ENCODE measurements at regions not wholly inside any gene's neighbourhood (a gene's known extent, or its start where the extent isn't known, plus 50 kb on each side); places are given as distances from the start of the nearest gene placed in this dataset.

DNA sequence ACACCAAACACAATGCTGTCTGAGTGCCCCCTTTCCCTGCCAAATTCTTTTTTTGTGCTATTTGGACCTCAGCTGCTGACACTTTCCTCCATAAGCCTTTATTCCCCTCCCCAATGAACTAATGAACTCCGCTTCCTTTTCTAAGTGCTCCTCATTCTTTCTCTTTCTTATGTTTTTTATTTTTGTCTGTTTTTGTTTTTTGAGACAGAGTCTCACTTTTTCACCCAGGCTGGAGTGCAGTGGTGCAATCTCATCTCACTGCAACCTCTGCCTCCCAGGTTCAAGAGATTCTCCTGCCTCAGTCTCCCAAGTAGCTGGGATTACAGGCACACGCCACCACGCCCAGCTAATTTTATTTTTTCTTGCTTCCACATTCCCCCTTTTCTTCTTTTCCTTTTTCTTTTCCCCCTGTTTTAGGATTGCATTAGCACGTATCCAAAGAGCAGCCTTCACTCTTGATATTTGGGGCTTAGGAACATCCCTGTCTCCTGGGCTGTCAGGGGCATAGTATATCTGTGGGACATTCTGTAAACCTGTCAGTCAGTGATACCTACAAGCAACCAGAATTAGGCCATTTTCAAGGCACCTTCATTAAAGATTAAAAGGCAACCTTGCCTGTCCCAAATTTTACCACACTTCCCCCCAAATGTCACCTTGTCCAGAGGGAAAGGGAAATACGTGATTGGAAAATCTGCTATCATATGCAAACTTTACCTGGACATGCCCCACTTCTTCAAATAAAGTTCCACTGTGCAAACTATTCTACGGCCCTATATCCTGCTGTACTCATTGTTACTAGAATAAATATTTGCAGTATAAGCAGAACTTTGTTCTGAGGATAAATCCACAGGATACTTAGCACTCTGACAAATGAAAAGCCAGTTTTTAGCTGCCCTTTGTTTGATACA is 65.1 kb upstream of the ACSL3 start:
- no peak for TF ChIP-seq POLR2A (IDR thresholded peaks at IDR 0.05)
- TF ChIP-seq, protein P1, sequence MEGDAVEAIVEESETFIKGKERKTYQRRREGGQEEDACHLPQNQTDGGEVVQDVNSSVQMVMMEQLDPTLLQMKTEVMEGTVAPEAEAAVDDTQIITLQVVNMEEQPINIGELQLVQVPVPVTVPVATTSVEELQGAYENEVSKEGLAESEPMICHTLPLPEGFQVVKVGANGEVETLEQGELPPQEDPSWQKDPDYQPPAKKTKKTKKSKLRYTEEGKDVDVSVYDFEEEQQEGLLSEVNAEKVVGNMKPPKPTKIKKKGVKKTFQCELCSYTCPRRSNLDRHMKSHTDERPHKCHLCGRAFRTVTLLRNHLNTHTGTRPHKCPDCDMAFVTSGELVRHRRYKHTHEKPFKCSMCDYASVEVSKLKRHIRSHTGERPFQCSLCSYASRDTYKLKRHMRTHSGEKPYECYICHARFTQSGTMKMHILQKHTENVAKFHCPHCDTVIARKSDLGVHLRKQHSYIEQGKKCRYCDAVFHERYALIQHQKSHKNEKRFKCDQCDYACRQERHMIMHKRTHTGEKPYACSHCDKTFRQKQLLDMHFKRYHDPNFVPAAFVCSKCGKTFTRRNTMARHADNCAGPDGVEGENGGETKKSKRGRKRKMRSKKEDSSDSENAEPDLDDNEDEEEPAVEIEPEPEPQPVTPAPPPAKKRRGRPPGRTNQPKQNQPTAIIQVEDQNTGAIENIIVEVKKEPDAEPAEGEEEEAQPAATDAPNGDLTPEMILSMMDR (IDR thresholded peaks at IDR 0.05), result no peak
